BLaER1 (cell line): ENCODE measurements at regions not wholly inside any gene's neighbourhood (a gene's known extent, or its start where the extent isn't known, plus 50 kb on each side); places are given as distances from the start of the nearest gene placed in this dataset.

ENCODE experiments used
- H3K27ac ChIP-seq: shearing (Covaris generic); formaldehyde crosslinking; 2 replicates; pipeline ENCODE4 v1.8.1; 2022
- H3K27me3 ChIP-seq: shearing (Covaris generic); formaldehyde crosslinking; 2 replicates; pipeline ENCODE4 v1.8.1; 2022
- H3K36me3 ChIP-seq: shearing (Covaris generic); formaldehyde crosslinking; 2 replicates; pipeline ENCODE4 v1.8.1; 2022
- H3K4me1 ChIP-seq: shearing (Covaris generic); formaldehyde crosslinking; 2 replicates; pipeline ENCODE4 v1.8.1; 2022
- H3K4me2 ChIP-seq: shearing (Covaris generic); formaldehyde crosslinking; 2 replicates; pipeline ENCODE4 v1.8.1; 2022
- H3K4me3 ChIP-seq: shearing (Covaris generic); formaldehyde crosslinking; 2 replicates; pipeline ENCODE4 v1.8.1; 2022
- H3K9ac ChIP-seq: shearing (Covaris generic); formaldehyde crosslinking; 2 replicates; pipeline ENCODE4 v1.8.1; 2022
- H3K9me3 ChIP-seq: shearing (Covaris generic); formaldehyde crosslinking; 2 replicates; pipeline ENCODE4 v1.8.1; 2022
- H4K20me1 ChIP-seq: shearing (Covaris generic); formaldehyde crosslinking; 2 replicates; pipeline ENCODE4 v1.8.1; 2022
- Cebpa-rat ChIP-seq: shearing (Covaris generic); IDR thresholded peaks from 2 replicates; pipeline ENCODE4 v1.8.1; 2022

DNA sequence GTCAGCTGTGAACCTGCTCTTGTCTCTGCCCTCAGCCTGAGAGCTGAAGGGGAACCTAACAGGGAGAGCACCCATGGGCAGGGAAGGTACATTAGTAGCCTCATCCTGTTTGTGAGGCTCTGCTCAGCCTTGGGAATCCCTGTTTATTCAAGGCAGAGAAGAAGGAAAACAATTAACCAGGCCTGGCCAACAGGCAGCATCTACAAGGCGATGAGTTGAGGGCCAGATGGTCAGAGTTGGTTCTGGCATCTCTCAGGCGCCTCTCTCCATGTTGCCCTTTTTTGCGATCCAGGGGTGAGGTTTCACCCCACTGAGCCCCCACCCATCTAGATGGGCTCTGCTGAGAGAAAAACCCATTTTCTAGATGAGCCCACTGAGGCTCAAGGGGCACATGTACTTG lies 54.0 kb upstream of the TOP3B start:
- peaks cover 85% of the 10 kb centered on the region for H3K4me1 ChIP-seq
- no peak overlapping the region; the same call in 1 of the 2 replicates for H3K4me3 ChIP-seq
- peak overlapping the region; percentile 83 for H3K4me2 ChIP-seq
- no peaks in the 10 kb centered on the region for H4K20me1 ChIP-seq
- peak overlapping the region; percentile 96 for H3K27ac ChIP-seq
- TF ChIP-seq Cebpa-rat = no peak
- no peaks in the 10 kb centered on the region for H3K27me3 ChIP-seq
- no peaks in the 10 kb centered on the region for H3K9me3 ChIP-seq
- peak overlapping the region; percentile 81 for H3K9ac ChIP-seq
- H3K36me3 ChIP-seq = no peaks in the 10 kb centered on the region

DNA sequence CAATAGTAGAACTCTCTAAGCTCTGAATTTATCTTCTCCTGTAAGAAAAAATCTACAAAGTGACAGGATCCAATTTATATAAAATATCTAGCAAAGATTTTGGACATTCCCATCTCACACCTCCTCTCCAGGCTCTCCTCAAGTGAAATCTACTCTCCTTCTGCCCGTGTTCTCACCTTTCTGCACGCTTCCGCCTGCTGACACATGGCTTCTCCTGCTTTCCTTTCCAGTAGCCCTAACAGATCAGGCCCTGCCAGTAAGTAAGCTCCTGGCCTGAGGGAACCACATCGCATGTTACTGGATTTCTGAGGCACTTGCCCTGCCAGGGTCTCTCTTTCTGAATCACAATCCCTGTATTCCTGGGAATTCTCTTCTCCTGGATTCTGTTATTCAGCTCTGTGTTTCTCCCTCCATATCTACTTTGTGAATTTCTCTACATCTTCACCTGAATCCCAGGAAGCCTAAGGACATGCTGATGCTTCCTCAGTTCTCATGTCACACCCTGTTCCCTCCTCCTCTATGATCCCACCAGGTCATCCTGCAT lies 53.3 kb upstream of the TOP3B start:
- peak overlapping the region; percentile 96 for H3K27ac ChIP-seq
- no peaks in the 10 kb centered on the region for H3K9me3 ChIP-seq
- TF ChIP-seq Cebpa-rat = no peak
- H3K27me3 ChIP-seq = no peaks in the 10 kb centered on the region
- H3K4me3 ChIP-seq = no peak overlapping the region
- H3K4me1 ChIP-seq = peaks cover 92% of the 10 kb centered on the region
- H4K20me1 ChIP-seq = no peaks in the 10 kb centered on the region
- no peaks in the 10 kb centered on the region for H3K36me3 ChIP-seq
- peak overlapping the region; percentile 83 for H3K4me2 ChIP-seq
- H3K9ac ChIP-seq = peak overlapping the region; percentile 81; the same call in 1 of the 2 replicates

DNA sequence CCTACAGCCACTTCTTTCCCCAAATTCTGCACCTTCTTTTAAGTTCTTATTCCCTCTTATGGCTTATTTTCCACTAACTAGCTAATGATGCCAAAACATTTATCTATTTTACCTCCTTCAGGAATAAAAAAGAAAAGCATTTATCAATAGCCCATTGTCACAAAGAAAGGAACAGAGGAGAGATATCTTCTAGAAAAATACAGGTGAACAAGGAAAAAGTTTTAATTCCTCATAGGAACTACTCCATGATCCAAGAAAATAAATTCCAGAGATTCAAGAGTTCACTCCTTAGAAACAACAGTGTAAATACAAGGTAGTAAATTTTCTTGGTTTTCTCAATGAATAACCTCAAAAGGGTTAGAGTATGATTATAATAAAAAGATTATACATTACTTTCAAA lies 52.6 kb upstream of the TOP3B start:
- H3K9ac ChIP-seq = no peak overlapping the region
- no peak for TF ChIP-seq Cebpa-rat
- H3K4me1 ChIP-seq = peaks cover 99% of the 10 kb centered on the region
- H4K20me1 ChIP-seq = no peaks in the 10 kb centered on the region
- H3K27ac ChIP-seq = peak overlapping the region; percentile 96
- H3K4me2 ChIP-seq = no peak overlapping the region
- H3K4me3 ChIP-seq = no peak overlapping the region
- H3K27me3 ChIP-seq = no peaks in the 10 kb centered on the region
- H3K9me3 ChIP-seq = no peaks in the 10 kb centered on the region
- no peaks in the 10 kb centered on the region for H3K36me3 ChIP-seq

GRCh38 chr22:22034469-22035132 lies 52.0 kb upstream of the TOP3B start:
- TF ChIP-seq Cebpa-rat = no peak
- Histone ChIP-seq H3K4me3 (no peak overlapping the region), H3K9ac (no peak overlapping the region), H3K27ac (peak overlapping the region; percentile 4; the same call in 1 of the 2 replicates), H3K27me3 (no peaks in the 10 kb centered on the region), H4K20me1 (no peaks in the 10 kb centered on the region), H3K9me3 (no peaks in the 10 kb centered on the region), H3K4me1 (peaks cover 100% of the 10 kb centered on the region), H3K4me2 (peak overlapping the region; percentile 19; the same call in 1 of the 2 replicates), H3K36me3 (no peaks in the 10 kb centered on the region)

- Histone ChIP-seq H3K27me3 (no peaks in the 10 kb centered on the region), H4K20me1 (no peaks in the 10 kb centered on the region), H3K9me3 (no peaks in the 10 kb centered on the region), H3K27ac (peak overlapping the region; percentile 8; the same call in 1 of the 2 replicates), H3K9ac (no peak overlapping the region), H3K4me3 (no peak overlapping the region), H3K36me3 (no peaks in the 10 kb centered on the region), H3K4me1 (peaks cover 100% of the 10 kb centered on the region), H3K4me2 (peak overlapping the region; percentile 79)
- TF ChIP-seq Cebpa-rat = no peak
Measured at GRCh38 chr22:22033803-22034468, 51.3 kb upstream of the TOP3B start.

DNA sequence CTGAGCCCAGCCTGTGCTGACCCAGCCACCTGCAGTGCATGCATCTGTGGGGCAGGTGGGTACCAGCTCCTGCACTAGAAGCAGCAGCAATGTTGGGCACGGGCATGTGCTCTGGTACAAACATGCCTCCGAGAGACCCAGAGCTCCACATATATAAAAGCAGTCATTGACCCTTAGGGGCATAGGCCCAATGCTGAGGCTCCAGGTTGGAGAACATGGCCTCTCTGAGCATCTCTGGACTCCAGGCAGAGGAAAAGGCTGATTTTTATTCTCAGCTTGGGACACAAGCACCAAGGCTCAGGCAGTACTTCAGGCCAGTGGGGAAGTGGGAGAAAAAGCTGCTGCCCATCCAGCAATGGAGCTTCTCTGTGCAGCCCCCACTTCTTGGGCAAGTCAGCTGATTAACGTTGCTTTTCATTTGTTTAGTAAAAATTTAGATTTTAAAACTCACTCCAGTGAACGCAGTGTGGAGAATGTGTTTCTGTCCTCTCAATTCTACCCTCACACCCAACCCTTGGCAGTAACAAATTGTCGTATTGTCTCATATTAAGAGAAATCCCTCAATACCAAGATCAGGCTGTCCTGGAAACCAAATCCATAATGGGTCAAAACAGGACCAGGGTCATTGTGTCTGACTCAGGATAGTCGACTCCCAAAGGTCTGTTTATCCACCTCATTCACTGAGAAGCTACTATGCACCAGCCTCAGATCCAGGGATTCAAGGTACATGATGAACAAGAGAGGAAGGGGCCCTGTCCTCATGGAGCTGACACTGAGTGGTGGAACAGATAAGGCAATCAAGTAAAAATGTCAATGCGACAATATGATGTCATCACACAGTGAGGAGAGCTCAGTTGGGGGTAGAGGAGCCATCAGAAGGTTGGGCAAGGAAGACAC lies 50.6 kb upstream of the TOP3B start:
- no peaks in the 10 kb centered on the region for H3K9me3 ChIP-seq
- H3K4me2 ChIP-seq = peak overlapping the region; percentile 79
- peaks cover 100% of the 10 kb centered on the region for H3K4me1 ChIP-seq
- H3K36me3 ChIP-seq = no peaks in the 10 kb centered on the region
- TF ChIP-seq Cebpa-rat = no peak
- H3K27me3 ChIP-seq = no peaks in the 10 kb centered on the region
- no peak overlapping the region for H3K4me3 ChIP-seq
- peak overlapping the region; percentile 75 for H3K27ac ChIP-seq
- H4K20me1 ChIP-seq = no peaks in the 10 kb centered on the region
- peak overlapping the region; percentile 31; the same call in 1 of the 2 replicates for H3K9ac ChIP-seq

DNA sequence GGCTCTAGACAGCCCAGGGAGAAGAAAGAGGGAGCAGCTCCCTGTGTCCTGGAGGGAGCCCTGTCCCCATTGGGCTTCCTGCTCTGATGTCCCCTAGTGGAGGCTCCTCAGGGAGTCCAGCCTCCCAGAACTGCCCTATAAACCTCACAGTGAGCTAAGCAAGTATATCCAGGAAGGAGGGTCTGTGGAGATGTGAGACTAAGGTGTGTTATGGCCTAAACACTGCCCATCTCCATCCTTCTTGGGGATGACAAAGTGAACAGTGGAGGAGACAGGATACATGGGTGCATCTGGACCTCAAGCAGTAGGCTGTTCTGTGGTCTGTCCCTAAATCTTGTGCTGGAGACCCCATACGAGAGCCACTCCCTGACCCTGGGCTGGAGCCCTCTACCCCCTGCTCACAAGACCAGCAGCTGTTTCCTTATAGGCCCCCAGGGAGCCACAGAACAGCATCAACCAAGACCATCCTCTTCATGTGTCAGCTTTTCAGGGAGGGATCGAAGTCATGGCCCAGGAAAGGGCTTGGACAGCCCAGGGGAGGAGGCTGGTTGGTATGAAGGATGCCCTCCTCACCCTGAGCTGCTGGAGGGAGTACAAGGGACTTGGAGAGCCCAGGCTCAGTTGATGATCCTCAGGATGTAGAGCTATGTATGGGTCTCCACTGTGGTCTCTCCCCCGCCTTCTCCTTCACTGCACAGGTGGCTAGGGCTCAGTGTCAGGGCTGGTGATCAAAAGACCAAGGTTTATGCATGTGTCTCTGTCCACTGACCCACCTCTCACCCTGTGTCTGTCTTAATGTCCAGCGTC lies 49.7 kb upstream of the TOP3B start:
- Histone ChIP-seq H3K9ac (peak overlapping the region; percentile 31), H3K27me3 (no peaks in the 10 kb centered on the region), H3K27ac (peak overlapping the region; percentile 75), H3K4me3 (no peak overlapping the region), H4K20me1 (no peaks in the 10 kb centered on the region), H3K4me1 (peaks cover 92% of the 10 kb centered on the region), H3K9me3 (no peaks in the 10 kb centered on the region), H3K4me2 (peak overlapping the region; percentile 79), H3K36me3 (no peaks in the 10 kb centered on the region)
- TF ChIP-seq Cebpa-rat = no peak
